ENCODE measurements at regions not wholly inside any gene's neighbourhood (a gene's known extent, or its start where the extent isn't known, plus 50 kb on each side); places are given as distances from the start of the nearest gene placed in this dataset.

GRCh38 chr2:5544205-5544786 is 147.9 kb upstream of the SOX11 start:
- TF ChIP-seq EZH2 (IDR thresholded peaks at IDR 0.05; ENCODE audit: borderline replicate concordance, control insufficient read depth, low read depth, low read length) (no peak), CTCF (IDR thresholded peaks at IDR 0.05 in 2 of 3, conservative IDR thresholded peaks at IDR 0.05 in 1 of 3; ENCODE audit: control insufficient read depth in 2 of 3, extremely low read depth in 1 of 3, insufficient read depth in 1 of 3, low read depth in 3 of 3, low read length in 3 of 3) (no peak), NFXL1 (IDR thresholded peaks at IDR 0.05; ENCODE audit: borderline replicate concordance) (no peak), JUND (IDR thresholded peaks at IDR 0.05; ENCODE audit: low read depth, low read length) (no peak), POLR2A (IDR thresholded peaks at IDR 0.05; ENCODE audit: low read depth, low read length) (no peak), PKNOX1 (IDR thresholded peaks at IDR 0.05) (no peak), ZNF384 (IDR thresholded peaks at IDR 0.05; ENCODE audit: borderline replicate concordance, low read depth, low read length) (no peak), RBBP5 (conservative IDR thresholded peaks at IDR 0.05) (no peak), PBX3 (IDR thresholded peaks at IDR 0.05; ENCODE audit: insufficient replicate concordance, low read depth, low read length) (no peak), RCOR1 (conservative IDR thresholded peaks at IDR 0.05; ENCODE audit: low read depth, low read length) (no peak), NR2C2 (IDR thresholded peaks at IDR 0.05; ENCODE audit: borderline replicate concordance, control insufficient read depth, insufficient read length, low read depth) (no peak), CHD1 (IDR thresholded peaks at IDR 0.05; ENCODE audit: low read depth, low read length) (no peak)
- TF ChIP-seq, protein P1, sequence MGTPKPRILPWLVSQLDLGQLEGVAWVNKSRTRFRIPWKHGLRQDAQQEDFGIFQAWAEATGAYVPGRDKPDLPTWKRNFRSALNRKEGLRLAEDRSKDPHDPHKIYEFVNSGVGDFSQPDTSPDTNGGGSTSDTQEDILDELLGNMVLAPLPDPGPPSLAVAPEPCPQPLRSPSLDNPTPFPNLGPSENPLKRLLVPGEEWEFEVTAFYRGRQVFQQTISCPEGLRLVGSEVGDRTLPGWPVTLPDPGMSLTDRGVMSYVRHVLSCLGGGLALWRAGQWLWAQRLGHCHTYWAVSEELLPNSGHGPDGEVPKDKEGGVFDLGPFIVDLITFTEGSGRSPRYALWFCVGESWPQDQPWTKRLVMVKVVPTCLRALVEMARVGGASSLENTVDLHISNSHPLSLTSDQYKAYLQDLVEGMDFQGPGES (IDR thresholded peaks at IDR 0.05) = no peak

Measured in GM12878 (cell line).